ENCODE measurements at regions not wholly inside any gene's neighbourhood (a gene's known extent, or its start where the extent isn't known, plus 50 kb on each side); places are given as distances from the start of the nearest gene placed in this dataset.

- H3K4me3 ChIP-seq (ENCODE audit: low read depth, low read length), result no peak overlapping the region
- no peak for TF ChIP-seq CTCF (conservative IDR thresholded peaks at IDR 0.05; ENCODE audit: low read depth, low read length)
- no peak for DNase-seq (ENCODE audit: low read depth)
These were observed 524.0 kb downstream of the IPMK start for GRCh38 chr10:57743711-57744110.

GRCh38 chr10:57741751-57742150, 525.9 kb downstream of the IPMK start:
- TF ChIP-seq CTCF (conservative IDR thresholded peaks at IDR 0.05; ENCODE audit: low read depth, low read length), result no peak
- DNase-seq (ENCODE audit: low read depth), result no peak
- H3K4me3 ChIP-seq (ENCODE audit: low read depth, low read length), result no peak overlapping the region

- no peak for DNase-seq (ENCODE audit: low read depth)
- H3K4me3 ChIP-seq (ENCODE audit: low read depth, low read length), result no peak overlapping the region
- TF ChIP-seq CTCF (conservative IDR thresholded peaks at IDR 0.05; ENCODE audit: low read depth, low read length), result no peak
These were observed 544.4 kb downstream of the IPMK start for GRCh38 chr10:57723305-57723704.

- peak; percentile 83 for DNase-seq (ENCODE audit: low read depth)
- TF ChIP-seq CTCF (conservative IDR thresholded peaks at IDR 0.05; ENCODE audit: low read depth, low read length), result peak; percentile 74
These were observed 550.8 kb downstream of the IPMK start for GRCh38 chr10:57716884-57717283.

GRCh38 chr10:57715233-57715632, 552.5 kb downstream of the IPMK start:
- no peak for DNase-seq (ENCODE audit: low read depth)
- no peak overlapping the region for H3K4me3 ChIP-seq (ENCODE audit: low read depth, low read length)
- no peak for TF ChIP-seq CTCF (conservative IDR thresholded peaks at IDR 0.05; ENCODE audit: low read depth, low read length)

More at GRCh38 chr10:57716884-57717283, 550.8 kb downstream of the IPMK start:
- H3K4me3 ChIP-seq (ENCODE audit: low read depth, low read length), result no peak overlapping the region

- no peak for DNase-seq (ENCODE audit: low read depth)
- no peak for TF ChIP-seq CTCF (conservative IDR thresholded peaks at IDR 0.05; ENCODE audit: low read depth, low read length)
- no peak overlapping the region for H3K4me3 ChIP-seq (ENCODE audit: low read depth, low read length)
These were observed 560.4 kb downstream of the IPMK start for GRCh38 chr10:57707300-57707658.

GRCh38 chr10:57706576-57707299, 561.0 kb downstream of the IPMK start:
- no peak for DNase-seq (ENCODE audit: low read depth)
- no peak overlapping the region for H3K4me3 ChIP-seq (ENCODE audit: low read depth, low read length)
- TF ChIP-seq CTCF (conservative IDR thresholded peaks at IDR 0.05; ENCODE audit: low read depth, low read length), result no peak

All from choroid plexus epithelial cell (primary cell).